ENCODE measurements at regions not wholly inside any gene's neighbourhood (a gene's known extent, or its start where the extent isn't known, plus 50 kb on each side); places are given as distances from the start of the nearest gene placed in this dataset.

GRCh38 chr22:48072777-48073176, 1310.3 kb downstream of the TBC1D22A start:
- Histone ChIP-seq H3K4me1 (ENCODE audit: insufficient read depth) (peaks cover 11% of the 10 kb centered on the region), H3K4me3 (no peak overlapping the region), H3K9me2 (ENCODE audit: insufficient read depth) (peaks cover 7% of the 10 kb centered on the region), H3K79me2 (replicated peaks; ENCODE audit: insufficient read depth) (no peaks in the 10 kb centered on the region), H3K27me3 (ENCODE audit: insufficient read depth) (no peaks in the 10 kb centered on the region), H3K4me2 (0 out of 2 replicates have a peak overlapping the region, but pooled peaks have one; percentile 6), H4K20me1 (replicated peaks; ENCODE audit: insufficient read depth) (no peaks in the 10 kb centered on the region), H3K27ac (ENCODE audit: low read depth) (peak overlapping the region; percentile 71; the same call in 1 of the 2 replicates), H3F3A (replicated peaks; ENCODE audit: low read depth) (no peaks in the 10 kb centered on the region), H2AFZ (no peak overlapping the region), H3K36me3 (ENCODE audit: insufficient read depth) (no peaks in the 10 kb centered on the region)
- Mint-ChIP-seq H3K36me3 (ENCODE audit: low read depth) (peaks cover 25% of the 10 kb centered on the region), H3K4me3 (peak overlapping the region; percentile 1; the same call in 1 of the 3 replicates), H3K27ac (peak overlapping the region; percentile 79), H3K9me3 (peaks cover 30% of the 10 kb centered on the region), H3K27me3 (ENCODE audit: insufficient read depth, low read depth, poor library complexity) (peaks cover 10% of the 10 kb centered on the region), H3K4me1 (peaks cover 31% of the 10 kb centered on the region)
- DNase-seq (ENCODE audit: low spot score): peak; percentile 76
- peak; percentile 97 for ATAC-seq
- TF ChIP-seq EZH2 (IDR thresholded peaks at IDR 0.05; ENCODE audit: low read depth, unreplicated experiment): no peak
- TF ChIP-seq CREB1 (CRISPR knock-in tag; IDR thresholded peaks at IDR 0.05; ENCODE audit: low read depth): peak; percentile 29; the same call in 1 of the 2 replicates
- TF ChIP-seq STAT1 (IDR thresholded peaks at IDR 0.05; ENCODE audit: unreplicated experiment): no peak
- no peak for TF ChIP-seq REST (IDR thresholded peaks at IDR 0.05; ENCODE audit: unreplicated experiment)
- no peak for TF ChIP-seq ZNF331 (CRISPR knock-in tag; IDR thresholded peaks at IDR 0.05; ENCODE audit: low read depth)
- TF ChIP-seq NANOG (IDR thresholded peaks at IDR 0.05; ENCODE audit: borderline replicate concordance): no peak
- TF ChIP-seq ZNF462 (CRISPR knock-in tag; IDR thresholded peaks at IDR 0.05): peak; percentile 100
- peak; percentile 81; the same call in 1 of the 2 replicates for TF ChIP-seq ZNF114 (CRISPR knock-in tag; IDR thresholded peaks at IDR 0.05)
- TF ChIP-seq CTCF (conservative IDR thresholded peaks at IDR 0.05; ENCODE audit: low read depth in 2 of 2): no peak
- no peak for TF ChIP-seq EZH2phosphoT487 (IDR thresholded peaks at IDR 0.05; ENCODE audit: unreplicated experiment)
- no peak for TF ChIP-seq JUNB (IDR thresholded peaks at IDR 0.05; ENCODE audit: unreplicated experiment)
- no peak for TF ChIP-seq POLR2AphosphoS5 (IDR thresholded peaks at IDR 0.05; ENCODE audit: low read depth)
- TF ChIP-seq ETS1 (IDR thresholded peaks at IDR 0.05): no peak

Measured in GM23338 (cell line).